Inflammatory macrophage treated with lipopolysaccharide for 1 hour (primary cell): ENCODE measurements at regions not wholly inside any gene's neighbourhood (a gene's known extent, or its start where the extent isn't known, plus 50 kb on each side); places are given as distances from the start of the nearest gene placed in this dataset.

Experiments
- DNase-seq, 2 donors: peaks; one replicate each; pipeline ENCODE4 v3.0.0-alpha.2; 2020 to 2022

DNA sequence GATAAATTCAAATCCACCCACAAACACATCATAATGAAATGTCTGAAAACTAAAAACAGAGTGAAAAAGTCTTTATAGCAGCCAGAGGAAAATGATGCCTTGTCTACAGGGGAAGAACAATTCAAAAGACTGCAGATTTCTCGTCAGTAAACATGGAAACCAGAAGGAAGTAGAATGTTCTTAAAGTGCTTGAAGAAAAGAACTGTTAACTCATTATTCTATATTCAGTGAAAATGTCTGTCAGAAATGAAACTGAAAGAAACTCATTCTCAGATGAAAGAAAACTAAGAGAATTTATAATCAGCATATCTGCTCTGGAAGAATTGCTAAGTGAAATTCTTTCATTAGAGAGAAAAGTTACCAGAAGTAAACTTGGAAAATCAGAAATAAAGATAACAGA, 416.1 kb downstream of the TBC1D32 start:
- DNase-seq = no peak

DNA sequence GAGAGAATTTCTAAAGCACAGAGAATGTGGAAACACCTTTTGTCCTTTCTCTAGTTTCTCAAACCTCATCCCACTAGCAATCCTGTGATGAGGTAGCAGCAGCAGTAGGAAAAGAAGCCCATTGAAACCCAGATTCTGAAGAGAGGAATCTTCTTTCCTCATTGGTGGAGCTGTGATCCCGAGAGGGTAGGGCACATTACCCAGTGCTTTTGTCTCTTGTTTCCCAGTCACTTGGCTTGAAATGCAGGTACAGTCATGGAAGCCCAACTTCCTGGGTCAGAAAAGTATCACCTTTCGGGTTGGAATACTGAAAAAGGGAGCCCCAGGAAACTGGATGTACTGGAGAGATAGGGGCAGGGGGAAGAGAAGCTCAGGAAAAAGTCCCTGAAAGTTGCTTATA, 417.4 kb downstream of the TBC1D32 start:
- DNase-seq = no peak

DNA sequence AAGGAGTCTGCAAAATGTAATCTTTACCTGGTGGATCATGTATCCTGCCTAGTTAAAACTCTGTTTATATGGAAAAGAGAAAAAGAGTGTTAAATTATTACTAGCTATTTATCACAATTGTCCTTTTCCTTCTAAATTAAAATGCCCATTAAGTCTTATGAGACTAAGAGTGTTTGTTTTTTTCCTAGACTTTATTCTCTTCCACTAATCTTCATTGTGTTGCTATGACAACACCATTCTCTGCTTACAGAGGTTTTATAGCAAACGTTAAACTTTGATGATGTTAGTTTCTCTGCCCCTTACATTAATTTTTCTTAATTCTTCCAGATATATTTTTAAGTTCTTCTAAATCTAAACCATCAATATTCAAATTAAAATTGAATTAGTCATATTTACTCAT, 420.8 kb downstream of the TBC1D32 start:
- DNase-seq = no peak

DNA sequence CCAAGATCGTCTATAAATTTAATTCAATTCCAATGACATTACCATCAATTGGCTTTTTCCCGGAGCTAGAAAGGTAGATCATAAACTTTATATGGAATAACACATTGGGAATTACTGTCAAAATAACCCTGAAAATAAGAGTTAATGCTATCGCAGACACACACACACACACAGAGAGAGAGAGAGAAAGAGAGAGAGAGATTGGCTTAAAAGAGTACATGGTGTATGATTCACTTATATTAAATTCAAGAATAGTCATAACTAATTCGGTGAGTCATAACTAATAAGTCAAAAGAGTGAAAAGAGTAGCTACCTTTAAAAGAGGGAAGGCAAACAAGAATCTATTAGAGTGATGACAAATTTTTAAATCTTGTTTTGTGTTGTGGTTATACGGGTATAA, 425.5 kb downstream of the TBC1D32 start:
- DNase-seq = no peak

DNA sequence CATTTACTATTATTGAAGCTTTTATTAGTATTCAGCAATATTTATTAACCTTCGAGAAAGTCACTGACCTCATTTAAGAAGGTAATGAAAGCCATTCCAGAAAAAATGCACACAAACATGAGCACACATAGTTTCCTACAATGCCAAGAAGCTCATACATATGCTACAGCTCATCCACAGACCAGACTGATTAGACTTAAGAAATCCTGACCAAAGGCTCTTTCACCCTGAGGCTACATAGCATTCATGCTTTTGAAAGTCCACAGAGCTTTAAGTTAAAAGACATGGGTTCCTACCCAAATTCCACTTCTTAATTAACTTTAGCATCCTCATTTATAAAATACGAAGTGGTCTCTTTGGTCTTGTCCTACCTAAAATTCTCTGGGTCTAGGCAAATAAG, 430.4 kb downstream of the TBC1D32 start:
- no peak for DNase-seq

DNA sequence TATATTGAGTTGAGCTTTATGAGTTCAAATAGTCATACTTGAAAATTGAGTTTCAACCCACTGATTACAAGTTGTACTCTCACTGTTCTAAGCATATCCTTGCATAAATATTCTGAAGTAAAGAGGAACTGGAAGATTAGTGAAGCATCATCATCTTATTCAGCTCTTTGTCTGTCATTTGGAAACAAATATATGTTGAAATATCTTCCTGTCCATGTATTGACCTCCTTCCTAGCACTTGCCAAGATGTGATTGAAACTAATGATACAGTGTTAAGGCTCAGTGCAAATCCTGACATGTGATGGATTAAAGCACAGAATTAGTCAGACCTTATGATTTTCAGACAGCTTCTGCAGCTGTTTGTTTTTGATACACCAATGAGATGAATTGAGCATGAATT, 434.3 kb downstream of the TBC1D32 start:
- no peak for DNase-seq

DNA sequence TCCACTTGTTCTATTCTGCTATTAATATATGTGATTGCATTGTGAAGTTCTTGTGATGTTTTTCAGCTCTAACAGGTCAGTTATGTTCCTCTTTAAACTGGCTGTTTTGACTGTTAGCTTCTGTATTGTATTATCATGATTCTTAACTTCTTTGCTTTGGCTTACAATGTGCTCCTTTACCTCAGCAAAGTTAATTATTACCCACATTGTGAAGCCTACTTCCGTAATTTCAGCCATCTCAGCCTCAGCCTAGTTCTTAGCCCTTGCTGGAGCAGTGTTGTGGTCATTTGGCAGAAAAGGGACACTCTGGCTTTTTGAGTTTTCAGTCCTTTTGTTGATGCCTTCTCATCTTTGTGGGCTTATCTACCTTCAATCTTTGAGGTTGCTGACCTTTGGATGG, 440.2 kb downstream of the TBC1D32 start:
- DNase-seq = no peak

DNA sequence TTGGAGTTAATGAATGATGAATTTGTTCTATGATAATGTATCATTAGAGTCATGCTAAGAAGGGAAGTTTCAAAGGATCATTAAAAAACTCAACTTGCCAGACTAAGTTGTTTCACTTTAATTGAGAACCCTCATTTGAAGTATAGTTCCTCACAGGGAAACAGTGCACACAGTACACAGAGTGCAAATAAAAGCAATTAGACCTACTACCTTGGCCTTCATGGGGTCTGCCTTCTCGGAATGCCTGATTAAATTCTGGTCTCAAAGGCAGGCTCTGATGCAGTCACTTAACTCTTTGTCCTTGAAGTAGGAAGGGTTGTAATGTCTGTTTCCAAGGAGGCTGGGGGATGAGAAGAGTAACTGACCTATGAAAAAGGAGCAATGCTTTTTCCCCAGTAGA, 457.3 kb downstream of the TBC1D32 start:
- no peak for DNase-seq

DNA sequence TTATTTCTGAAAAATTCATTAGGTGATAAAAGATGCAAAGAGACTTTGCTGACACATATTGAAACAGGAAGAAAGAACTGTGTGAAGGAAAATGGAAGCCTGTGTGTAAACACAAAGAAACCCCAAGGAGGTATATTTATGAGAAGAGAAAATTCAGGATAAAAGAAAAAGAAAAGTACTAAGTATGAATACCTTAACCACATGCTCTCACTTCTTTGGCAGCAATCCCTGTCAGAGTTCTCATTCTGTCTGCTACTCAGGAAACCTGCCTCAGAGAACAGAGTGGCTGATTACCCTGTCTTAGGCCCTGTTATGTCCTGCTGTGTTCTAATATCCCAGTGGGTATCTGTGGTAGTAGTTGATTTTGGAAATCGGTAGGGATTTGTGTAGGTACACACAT, 457.9 kb downstream of the TBC1D32 start:
- no peak for DNase-seq

DNA sequence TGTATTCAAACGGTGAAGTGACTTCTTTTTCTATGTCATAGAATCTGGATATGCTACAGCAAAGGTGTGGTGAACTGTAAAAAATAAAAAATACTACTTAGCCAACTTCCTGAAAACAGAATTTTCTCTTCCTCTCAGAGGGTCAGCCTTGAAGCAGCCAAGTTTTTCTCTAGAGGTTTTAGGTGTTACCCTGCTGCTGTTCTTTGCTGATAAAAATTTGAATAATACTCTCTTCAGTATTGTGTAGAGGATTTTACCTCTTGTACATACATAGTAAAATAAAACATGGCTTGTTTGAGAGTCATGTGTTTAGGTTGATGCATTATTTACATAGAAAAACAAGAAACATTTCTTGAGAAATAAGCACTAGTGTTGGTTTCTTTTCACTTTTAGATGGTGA, 458.4 kb downstream of the TBC1D32 start:
- DNase-seq = no peak

DNA sequence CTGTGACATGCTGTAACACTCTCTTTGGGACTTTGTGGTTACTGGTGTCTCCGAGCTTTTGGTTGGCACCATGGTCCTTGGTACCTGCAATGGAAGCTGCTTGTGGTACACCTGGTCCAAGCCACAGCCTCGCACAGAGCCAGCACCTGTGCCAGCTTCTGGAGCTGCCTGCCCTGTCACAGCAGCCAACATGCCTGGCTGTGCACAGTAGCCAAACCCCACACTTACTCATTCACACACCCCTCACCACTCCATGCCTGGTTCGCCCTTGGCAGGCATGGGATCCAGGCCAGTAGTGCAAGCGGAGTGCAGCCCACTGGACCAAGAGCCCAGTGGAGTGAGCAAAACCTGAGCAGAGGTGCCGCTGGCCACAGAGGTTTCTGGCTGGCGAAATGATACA, 459.9 kb downstream of the TBC1D32 start:
- DNase-seq = no peak

DNA sequence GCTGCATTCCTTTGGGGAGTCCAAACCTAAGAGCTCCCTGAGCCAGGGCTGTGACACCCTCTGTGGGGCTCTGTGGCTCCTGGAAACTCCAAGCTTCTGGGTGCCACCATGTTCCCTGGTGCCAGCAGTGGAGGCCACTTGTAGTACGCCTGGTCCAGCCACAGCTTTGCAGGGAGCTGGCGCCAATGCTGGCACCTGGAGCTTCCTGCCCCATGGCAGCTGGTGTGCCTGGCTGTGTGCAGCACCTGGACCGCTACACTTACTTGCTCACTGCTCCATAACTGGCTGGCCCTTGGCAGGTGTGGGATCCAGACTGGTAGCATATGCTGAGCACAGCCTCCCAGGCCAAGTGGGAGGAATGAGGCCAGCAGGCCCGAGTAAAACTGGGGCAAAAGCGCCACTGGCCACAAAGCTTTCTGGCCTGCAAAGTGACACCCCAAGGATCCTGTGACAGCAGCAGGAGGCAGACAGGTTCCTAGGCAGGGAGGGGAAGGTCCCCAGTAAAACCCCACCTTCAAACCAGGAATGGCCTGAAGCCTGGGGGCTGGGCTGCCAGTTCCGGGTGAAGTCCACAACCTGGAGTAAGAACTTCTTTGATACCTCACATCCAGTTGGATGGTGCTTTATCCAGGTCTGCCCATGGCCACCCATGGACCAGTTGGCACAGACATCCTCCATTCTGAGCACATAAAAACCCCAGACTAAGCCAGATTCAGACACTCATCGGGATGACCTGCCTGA, 461.0 kb downstream of the TBC1D32 start:
- no peak for DNase-seq

DNA sequence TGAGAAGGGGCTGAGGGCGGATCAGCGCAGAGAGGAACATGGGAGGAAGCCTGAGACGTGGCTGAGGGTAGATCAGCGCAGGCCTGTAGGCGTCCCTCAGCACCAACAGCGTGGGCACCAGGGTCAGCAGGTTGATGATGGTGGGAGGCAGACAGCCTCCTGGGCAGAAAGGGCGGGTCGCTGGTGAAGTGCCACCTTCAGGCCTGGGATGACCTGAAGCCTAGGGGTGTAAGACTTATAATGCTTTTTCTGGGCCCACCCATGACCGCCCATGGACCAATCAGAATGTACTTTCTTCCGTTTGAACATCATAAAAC, 462.1 kb downstream of the TBC1D32 start:
- no peak for DNase-seq

DNA sequence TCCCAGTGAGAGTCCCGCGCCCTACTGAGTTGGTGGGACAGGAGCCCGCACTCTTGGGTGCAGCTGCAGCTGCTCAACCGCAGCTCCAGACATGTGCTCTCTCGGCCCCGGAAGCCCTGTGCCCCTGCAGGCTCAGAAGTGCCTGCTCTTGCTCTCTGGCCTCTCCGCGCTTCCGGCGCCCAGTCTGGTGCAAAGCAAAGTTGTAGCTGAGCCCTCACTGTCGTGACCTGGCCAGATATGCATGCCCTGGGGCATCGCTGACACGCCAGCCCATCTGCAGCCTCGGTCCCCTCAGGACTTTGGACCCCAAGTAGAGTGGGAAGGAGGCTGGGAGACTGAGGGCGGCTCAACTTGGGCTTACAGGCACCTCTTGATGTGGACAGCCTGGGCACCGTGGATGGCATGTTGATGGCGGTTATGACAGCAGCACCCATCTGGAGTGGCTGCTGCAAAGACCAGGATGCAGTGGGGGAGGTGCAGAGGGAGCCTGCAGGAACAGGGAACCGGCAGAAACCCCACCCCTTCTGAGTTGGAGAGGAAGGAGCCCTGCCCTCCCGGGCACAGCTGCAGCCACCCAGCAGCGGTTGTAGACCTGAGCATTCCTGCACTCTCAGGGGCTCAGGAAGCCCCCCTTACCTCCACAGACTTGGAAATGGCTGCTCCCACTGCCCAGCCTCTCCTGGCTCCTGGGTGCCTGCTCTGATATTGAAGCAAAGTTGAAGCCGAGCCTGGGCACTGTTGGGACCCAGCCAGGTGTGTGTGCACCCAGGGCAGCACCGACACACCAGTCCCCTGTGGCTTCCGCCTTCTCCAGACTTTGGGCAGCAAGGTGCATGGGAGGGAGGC, 462.6 kb downstream of the TBC1D32 start:
- DNase-seq = no peak

DNA sequence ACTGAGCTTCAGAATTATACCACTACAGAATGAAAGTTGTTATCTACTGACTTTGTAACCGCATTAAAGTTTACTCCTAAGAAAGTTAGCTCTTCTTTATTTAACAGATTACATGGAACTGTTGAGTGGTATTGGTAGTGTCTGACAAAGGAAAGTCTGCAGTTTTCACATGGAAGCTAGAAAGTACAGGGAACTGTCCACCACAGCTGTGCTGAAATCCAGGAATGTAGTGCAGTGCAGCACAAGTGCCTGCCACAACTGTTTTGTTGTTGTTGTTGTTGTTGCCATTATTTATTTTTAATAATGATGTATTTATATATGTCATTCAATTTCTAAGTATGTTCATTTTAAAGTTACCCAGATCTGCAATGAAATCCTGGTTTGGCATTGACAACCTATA, 464.9 kb downstream of the TBC1D32 start:
- DNase-seq = no peak

DNA sequence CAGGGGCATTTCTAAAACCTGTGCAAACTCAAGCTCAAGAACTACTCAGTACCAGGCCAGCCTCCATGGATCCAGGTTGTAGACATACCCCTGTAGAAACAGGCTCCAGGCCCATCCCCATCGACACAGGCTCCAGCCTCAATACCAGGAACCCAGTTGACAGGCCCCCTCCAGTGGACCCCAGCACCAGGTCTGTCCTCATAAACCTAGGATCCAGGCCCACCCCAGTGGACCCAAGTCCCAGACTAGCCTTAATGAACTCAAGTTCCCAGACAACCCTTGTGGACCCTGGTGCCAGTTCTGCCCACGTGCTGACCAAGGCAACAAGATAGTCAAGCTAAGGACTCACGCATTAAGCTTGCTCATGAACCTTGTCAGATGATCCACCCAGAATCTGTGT, 476.9 kb downstream of the TBC1D32 start:
- DNase-seq = no peak

DNA sequence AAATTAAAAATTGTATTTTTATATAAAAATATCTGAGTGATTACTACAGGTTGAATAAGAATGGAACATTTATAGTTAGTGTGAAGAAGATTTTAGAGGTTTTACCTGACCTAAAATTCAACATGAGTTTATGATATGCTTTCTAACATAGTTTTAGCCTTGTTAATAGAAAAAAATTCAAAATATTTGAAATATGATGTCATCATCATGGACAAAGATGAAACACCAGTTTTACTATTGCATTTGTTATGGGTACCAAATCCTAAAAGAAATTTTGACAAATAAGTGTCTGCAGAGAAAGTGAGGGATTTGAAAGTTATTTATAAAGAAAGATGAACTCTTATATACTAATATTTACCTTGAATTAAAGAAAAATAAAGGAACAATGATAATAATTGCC, 479.7 kb downstream of the TBC1D32 start:
- no peak for DNase-seq

DNA sequence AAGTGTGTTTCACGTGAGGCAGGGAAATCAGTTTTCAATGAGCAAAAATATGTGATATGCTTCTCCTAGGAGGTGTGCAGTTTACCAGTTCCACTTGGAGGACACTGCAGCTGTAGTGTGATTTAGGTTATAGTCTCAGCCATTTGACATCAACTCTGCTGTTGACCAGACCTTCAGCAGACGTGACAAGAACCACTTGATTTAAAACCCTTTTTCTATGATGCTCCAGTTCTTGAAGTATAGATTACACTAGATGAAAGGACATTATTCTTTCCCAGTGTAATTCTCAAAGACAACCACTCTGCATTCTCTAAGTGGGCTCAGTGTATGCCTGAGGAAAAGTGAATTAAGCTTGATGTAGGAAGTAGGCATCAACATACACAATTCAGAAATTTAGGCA, 480.8 kb downstream of the TBC1D32 start:
- no peak for DNase-seq

DNA sequence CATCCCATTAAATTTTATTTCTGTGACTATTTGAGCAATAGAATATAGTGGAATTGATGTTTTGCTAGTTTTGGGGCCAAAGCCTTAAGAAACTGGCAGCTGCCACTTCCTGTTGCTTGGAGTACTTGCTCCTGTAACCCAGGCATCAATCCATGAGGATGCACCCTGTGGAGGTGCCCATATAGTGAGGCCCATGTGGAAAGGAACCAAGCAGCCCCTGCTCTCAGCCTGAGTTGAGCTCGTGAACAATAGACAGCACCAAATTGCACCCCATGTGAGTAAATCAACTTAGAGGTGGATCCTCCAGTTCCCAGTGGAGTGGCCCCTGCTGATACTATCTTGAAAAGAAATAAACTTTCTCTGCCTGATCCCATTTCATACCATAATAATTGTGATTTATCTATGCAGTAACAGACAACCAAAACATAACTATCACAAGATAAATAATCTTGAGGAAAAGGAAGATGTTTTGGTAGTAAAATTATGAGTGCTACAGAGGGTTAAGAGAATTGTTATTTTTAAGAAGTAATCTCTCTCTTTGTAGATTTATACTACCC, 481.9 kb downstream of the TBC1D32 start:
- DNase-seq = no peak

DNA sequence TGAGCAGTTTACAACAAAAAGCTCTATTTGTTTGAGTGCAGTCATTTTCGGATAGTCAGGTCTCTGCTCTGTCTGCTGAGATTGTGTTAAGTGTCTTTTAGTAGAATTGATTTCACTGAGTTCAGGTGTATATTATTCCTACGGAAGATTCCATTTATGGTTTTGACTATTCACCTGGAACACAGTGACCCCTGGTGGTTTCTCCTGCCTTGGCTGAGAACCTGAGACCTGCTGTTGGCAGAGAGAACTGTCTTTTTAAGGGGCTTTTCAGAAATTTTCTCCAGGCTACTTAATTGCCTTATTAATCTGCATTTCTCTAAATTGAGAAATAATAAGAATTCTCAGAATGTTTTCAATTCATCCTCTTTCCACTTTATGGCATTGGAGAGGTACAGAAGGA, 508.0 kb downstream of the TBC1D32 start:
- no peak for DNase-seq

DNA sequence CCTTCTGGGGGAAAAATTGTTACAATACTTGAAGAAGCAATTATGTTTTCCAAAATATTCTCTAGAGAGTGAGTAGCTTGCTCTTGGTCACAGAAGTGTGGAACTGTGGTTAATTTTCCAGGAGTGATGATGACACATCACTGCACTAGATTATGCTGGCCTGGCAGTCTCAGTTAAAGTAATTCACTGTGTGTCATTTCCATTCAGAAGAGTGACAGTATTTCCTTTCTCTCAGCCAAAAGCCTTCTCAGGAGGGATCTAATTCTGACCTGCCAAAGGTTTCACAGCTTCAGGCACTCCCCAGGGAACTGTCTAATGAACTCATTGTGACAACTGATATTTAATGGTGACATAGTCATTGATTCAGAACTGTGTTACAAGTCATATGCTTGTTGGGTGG, 517.5 kb downstream of the TBC1D32 start:
- no peak for DNase-seq

DNA sequence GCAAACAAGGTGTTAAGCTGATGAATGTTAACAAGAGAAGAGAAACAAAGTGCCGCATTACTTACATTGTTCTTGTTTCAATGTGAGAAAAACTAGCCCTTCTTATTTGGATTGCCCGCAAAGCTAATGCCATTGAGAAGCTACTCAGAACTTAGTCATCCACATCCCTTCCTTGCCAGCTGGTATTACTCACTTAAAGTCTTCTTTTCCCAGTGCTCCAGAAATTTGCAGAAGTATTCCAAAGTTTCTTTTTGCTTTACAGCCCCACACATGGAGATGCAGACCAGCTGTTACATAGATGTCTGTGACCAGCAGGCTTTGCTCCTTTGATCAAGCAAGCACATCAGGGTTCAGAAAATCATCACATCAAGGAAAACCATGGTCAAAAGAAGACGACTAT, 529.0 kb downstream of the TBC1D32 start:
- DNase-seq = no peak

DNA sequence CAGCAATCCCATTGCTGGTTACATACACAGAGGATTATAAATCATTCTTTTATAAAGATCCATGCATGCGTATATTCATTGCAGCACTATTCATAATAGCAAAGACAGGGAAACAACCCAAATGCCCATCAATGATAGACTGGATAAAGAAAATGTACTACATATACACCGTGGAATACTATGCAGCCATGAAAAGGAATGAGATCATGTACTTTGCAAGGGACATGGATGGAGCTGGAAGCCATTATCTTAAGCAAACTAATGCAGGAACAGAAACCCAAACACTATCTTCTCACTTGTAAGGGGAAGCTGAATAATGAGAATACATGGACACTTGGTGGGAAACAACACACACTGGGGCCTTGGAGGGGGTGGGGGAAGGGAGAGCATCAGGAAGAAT, 529.7 kb downstream of the TBC1D32 start:
- no peak for DNase-seq

DNA sequence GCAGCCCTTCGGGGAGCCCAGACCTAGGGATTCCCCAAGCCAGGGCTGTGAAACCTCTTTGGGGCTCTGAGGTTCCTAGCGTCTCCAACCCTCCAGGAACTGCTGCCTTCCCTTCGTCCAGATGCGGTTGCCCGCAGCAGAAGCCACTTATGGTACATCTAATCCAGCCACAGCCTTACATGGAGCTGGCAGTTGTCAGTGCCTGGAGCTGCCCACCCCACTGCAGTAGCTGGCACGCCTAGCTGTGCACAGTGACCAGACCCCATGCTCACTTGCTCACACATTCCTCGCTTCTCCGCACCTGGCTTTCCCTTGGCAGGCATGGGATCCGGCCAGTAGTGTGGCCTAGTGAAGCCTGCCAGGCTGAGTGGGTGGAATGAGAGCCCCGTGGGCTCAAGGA, 547.6 kb downstream of the TBC1D32 start:
- DNase-seq = no peak

DNA sequence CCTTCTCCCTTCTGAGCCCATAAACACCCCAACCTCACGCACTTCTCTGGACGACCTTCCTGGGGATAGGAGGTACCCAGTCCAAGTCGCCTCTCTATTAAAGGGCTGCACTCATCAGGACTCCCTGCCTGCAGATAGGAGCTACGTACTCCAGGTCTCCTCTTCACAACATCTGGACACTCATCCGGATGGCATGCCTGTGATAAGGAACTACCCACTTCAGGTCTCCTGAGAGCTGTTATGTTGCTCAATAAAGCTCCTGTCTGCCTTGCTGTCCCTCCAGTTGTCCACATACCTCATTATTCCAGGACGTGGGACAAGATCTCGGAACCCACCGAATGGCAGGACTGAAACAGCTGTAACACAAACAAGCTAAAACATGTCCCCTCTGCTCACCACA, 548.0 kb downstream of the TBC1D32 start:
- no peak for DNase-seq
